ENCODE measurements at regions not wholly inside any gene's neighbourhood (a gene's known extent, or its start where the extent isn't known, plus 50 kb on each side); places are given as distances from the start of the nearest gene placed in this dataset.
"Not testable (repeated sequence)": the region's sequence is repeated elsewhere in the genome, so short reads cannot be mapped to it uniquely, and the experiment has no call there.

- no peak for TF ChIP-seq CTCF (IDR thresholded peaks at IDR 0.05)
- no peak for TF ChIP-seq POLR2A (IDR thresholded peaks at IDR 0.05)
- intact Hi-C loops (cut with DNase I; ENCODE audit: low total_unique reads) = no loop called here
- 83 to 85% methylated on average over 2 of the region's 2 CpGs for WGBS, 2 donors
- no peak for DNase-seq (ENCODE audit: low spot score in 2 of 2)
- H3K4me3 ChIP-seq (ENCODE audit: low read depth, poor library complexity, severe bottlenecking) = no peak overlapping the region
These were observed 1638.7 kb upstream of the SEL1L start for GRCh38 chr14:83172363-83172762.

- intact Hi-C loops (cut with DNase I; ENCODE audit: low total_unique reads) = no loop called here
- no peak overlapping the region for H3K4me3 ChIP-seq (ENCODE audit: low read depth, poor library complexity, severe bottlenecking)
- TF ChIP-seq CTCF (IDR thresholded peaks at IDR 0.05) = no peak
- no peak for TF ChIP-seq POLR2A (IDR thresholded peaks at IDR 0.05)
- no peak for DNase-seq (ENCODE audit: low spot score in 2 of 2)
These were observed 1640.0 kb upstream of the SEL1L start for GRCh38 chr14:83173687-83174086.

- intact Hi-C loops (cut with DNase I; ENCODE audit: low total_unique reads) = no loop called here
- no peak overlapping the region for H3K4me3 ChIP-seq (ENCODE audit: low read depth, poor library complexity, severe bottlenecking)
- 49 to 58% methylated on average over 5 of the region's 5 CpGs for WGBS, 2 donors
- TF ChIP-seq CTCF (IDR thresholded peaks at IDR 0.05) (no peak), POLR2A (IDR thresholded peaks at IDR 0.05) (no peak)
- no peak for DNase-seq (ENCODE audit: low spot score in 2 of 2)
These were observed 1650.9 kb upstream of the SEL1L start for GRCh38 chr14:83184531-83184930.

GRCh38 chr14:83188311-83188710, 1654.7 kb upstream of the SEL1L start:
- intact Hi-C loops (cut with DNase I; ENCODE audit: low total_unique reads) = not testable (repeated sequence)

GRCh38 chr14:83196236-83196635, 1662.6 kb upstream of the SEL1L start:
- no peak for TF ChIP-seq CTCF (IDR thresholded peaks at IDR 0.05)
- TF ChIP-seq POLR2A (IDR thresholded peaks at IDR 0.05) = no peak
- no peak for DNase-seq (ENCODE audit: low spot score in 2 of 2)
- WGBS, 2 donors = 63 to 66% methylated on average over 1 of the region's 1 CpG
- H3K4me3 ChIP-seq (ENCODE audit: low read depth, poor library complexity, severe bottlenecking) = no peak overlapping the region
- intact Hi-C loops (cut with DNase I; ENCODE audit: low total_unique reads) = no loop called here

More at GRCh38 chr14:83188311-83188710, 1654.7 kb upstream of the SEL1L start:
- DNase-seq (ENCODE audit: low spot score in 2 of 2); H3K4me3 ChIP-seq (ENCODE audit: low read depth, poor library complexity, severe bottlenecking): not testable (repeated sequence)

GRCh38 chr14:83197271-83197670, 1663.6 kb upstream of the SEL1L start:
- TF ChIP-seq POLR2A (IDR thresholded peaks at IDR 0.05) (no peak), CTCF (IDR thresholded peaks at IDR 0.05) (no peak)
- H3K4me3 ChIP-seq (ENCODE audit: low read depth, poor library complexity, severe bottlenecking) = no peak overlapping the region
- no peak for DNase-seq (ENCODE audit: low spot score in 2 of 2)
- 64 to 98% methylated on average over 2 to 3 of the region's 3 CpGs for WGBS, 2 donors
- intact Hi-C loops (cut with DNase I; ENCODE audit: low total_unique reads) = no loop called here
